Daoy (cell line): ENCODE measurements at regions not wholly inside any gene's neighbourhood (a gene's known extent, or its start where the extent isn't known, plus 50 kb on each side); places are given as distances from the start of the nearest gene placed in this dataset.

ENCODE experiments used
- DNase-seq: peaks from one replicate; pipeline ENCODE4 v3.0.0-alpha.2; 2015; ENCODE audit warnings: low read depth

DNA sequence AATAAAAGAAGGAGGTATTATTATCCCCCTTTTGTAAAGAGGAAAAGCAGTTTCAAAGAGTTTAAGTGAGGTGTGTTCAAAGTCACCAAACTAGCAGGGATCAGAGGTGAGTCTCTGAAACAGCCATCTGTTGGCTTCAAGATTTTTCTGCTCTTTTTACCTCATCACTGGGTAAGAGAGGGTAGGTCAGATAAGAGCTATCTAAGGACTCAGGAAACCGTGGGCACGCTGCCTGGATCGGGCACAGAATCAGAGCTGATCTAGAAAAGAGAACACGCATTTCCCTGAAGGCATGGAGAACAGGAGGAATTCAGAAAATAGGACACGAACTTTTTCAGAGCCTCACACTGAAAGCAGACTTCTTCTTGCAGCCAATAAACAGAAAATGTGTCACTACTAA, 65.8 kb upstream of the LY86 start:
- no peak for DNase-seq

DNA sequence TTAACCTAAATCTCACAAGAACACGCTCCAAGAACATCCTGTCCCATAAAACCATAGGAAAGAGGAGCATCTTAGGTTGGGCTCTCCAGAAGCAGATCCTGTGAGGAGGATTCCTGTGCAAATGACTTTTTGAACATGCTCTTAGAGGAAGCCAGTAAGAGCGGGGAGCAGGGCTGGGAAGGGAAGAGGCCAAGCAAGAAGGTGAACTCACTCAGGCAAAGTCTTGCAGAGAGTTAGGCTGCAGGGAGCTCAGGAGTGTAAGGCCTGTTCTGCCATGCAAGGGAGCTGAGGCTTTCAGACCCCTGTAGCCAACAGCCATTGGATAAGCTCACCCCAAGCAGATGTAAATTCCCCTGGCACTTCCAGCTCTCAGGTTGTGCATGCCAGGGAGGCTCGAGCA, 63.6 kb upstream of the LY86 start:
- no peak for DNase-seq

DNA sequence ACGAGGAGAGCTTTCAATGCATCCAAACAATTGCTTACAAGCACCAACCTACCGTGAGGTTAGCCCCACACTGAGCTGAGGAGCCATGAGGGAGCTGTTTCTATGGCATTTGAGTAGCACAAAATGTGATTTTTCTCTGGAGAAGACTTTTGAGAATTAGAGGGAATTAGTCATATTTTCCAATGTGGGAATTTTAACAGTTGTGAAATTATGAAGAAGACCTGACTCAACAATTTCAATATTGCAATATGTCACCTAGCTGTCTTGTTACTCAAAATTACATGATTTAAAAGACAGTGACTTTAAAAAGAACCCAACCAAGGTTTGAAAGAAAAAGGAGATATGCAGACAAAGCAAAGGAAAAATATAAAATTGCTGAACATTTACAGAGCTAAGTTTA, 62.6 kb upstream of the LY86 start:
- DNase-seq, result no peak

DNA sequence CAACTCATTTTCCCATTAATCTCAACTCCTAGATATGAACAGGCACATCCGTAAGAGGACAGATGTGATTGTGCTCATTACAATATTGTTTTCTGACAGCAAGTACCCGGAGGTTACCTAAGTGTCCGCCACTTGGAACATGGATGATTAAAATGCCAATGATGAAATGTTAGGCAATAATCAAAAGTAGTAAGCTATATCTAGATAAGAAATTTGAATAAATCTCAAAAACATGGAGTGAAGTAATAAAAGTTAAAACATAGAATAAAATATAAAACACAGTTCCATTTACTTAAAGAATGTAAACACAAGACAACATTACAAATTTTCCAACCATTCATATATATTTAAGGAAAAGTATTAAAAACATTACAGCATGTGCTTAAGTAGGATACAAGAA, 59.2 kb upstream of the LY86 start:
- no peak for DNase-seq

DNA sequence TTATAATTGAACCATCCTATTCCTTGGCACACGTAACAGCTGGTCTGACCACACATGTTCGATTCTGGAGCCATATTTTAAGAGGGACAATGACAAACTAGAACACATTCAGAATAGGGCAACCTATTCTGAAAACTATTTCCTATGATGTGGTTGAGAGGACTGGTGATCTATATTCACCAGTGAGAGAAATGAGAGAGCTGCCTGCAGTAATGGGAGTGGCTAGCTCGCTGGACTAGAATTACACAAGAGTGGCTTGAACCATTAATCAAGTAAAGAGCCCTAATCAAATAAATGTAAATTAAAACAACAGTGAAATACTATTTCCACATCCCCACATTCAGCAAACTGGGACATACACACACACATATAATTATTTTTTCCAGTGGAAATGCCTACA, 55.3 kb upstream of the LY86 start:
- DNase-seq, result no peak

DNA sequence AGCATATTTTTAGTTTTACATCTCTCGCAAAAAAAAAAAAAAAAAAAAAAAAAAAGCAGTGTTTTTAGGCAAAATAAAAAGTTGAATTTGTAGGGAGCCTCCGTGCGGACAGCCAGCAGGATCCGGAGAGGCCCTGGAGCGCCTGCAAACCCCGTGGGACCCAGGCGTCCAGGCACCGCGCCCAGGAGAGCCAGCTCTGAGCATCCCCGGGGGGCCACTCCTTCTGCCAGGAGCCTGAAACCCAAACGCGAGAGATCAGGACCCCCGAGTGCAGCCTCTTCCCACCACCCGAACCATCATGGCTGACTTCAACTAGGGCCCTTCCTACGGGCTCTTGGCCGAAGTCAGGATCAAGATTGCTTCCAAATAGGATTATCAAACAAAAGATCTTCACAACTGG, 54.1 kb upstream of the LY86 start:
- DNase-seq, result no peak

DNA sequence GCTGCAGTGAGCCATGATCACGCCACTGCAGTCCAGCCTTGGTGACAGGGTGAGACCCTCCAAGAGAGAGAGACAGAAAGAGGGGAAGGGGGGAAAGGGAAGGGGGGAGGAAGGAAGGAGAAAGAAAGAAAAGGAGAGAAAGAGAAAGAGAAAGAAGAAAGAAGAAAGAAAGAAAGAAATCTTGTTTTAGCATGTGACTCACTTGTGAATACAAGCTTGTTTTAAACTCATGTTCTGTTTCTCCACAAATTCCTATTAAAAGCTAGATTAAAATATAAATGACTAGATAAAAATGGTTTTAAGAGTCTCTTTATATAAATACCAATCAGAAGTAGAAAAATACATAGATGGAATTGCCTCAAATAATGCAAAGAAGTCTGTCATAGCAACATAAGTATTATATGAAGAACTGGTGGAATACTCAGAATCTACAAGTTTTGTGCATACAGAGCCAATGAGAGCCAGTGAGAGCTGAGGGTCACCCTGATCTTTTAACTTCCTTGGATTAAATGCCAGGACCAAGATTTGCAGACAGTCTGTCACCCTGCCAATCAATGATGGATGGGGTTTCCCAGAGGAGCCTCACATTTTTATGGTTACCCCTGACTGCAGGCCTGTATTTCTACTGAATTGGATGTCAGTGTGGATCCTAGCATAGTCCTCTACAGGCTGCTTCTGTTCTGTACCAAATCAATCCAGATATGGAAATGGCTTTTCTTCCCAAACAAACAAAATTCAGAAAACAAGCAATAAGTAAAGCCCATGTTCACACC, 50.8 kb upstream of the LY86 start:
- no peak for DNase-seq

DNA sequence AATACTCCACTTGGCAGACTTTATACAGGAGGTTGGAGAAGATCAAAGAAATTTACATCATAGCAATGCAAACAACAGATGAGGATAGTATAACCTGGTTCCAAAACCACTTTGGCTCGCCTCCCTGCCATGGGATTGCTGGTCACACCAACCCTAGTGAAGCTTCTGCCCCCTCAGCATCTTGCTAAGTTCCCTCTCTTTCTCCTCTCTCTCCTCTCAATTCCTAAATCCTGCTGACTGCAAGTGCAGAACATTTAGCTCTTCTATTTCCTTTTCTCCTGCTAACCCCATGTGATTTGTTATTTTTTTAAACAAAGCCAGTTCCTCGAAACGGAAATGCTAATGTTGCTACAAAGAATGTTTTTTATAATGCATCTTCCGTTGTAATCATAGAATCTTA, 50.3 kb upstream of the LY86 start:
- no peak for DNase-seq
